NCI-H1436 treated with DMSO at 0.1 percent for 48 hours (cell line): ENCODE measurements at regions not wholly inside any gene's neighbourhood (a gene's known extent, or its start where the extent isn't known, plus 50 kb on each side); places are given as distances from the start of the nearest gene placed in this dataset.

Source experiments
- DNase-seq: peaks from one replicate; lab custom pipeline; 2025; lab: John Stamatoyannopoulos, UW

GRCh38 chr22:48853627-48854240, 973.9 kb downstream of the BRD1 start:
- no peak for DNase-seq

GRCh38 chr22:48851933-48852549, 975.6 kb downstream of the BRD1 start:
- DNase-seq, result no peak

- DNase-seq, result no peak
Measured at GRCh38 chr22:48850658-48851287, 976.9 kb downstream of the BRD1 start.

GRCh38 chr22:48849963-48850657, 977.6 kb downstream of the BRD1 start:
- DNase-seq, result no peak

GRCh38 chr22:48849219-48849912, 978.3 kb downstream of the BRD1 start:
- no peak for DNase-seq

GRCh38 chr22:48846200-48846599, 981.5 kb downstream of the BRD1 start:
- DNase-seq, result no peak

- DNase-seq, result no peak
Measured at GRCh38 chr22:48845356-48845936, 982.2 kb downstream of the BRD1 start.

DNA sequence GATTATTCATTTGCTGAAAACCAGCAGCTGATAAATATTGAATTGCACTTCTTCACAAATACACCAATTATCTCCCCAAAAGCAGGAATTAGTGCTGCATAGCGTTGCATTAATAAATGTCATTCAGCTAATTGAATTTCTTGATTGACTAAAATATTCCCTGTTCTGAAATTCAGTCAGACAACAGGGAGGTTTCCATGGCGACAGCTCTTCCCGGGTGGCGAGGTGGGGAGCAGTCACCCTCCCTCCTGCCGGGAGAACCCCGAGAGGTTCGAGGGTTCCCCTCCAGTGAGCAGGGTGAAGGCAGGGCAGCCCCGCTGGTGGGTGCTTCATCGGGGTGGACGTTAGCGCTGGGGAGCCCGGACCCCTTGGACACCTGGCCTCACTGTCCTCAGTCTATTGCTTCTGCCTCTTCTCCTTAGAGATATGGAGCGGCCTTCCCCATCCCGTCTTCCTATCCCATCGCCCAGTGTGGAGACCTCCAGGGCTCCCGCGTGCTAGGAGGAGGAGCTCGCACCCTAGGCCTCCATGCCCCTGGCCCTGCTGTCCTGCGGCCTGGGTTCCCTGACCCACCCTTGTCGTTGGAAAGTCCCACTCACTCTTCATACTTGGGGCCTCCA, 983.5 kb downstream of the BRD1 start:
- DNase-seq, result no peak

- no peak for DNase-seq
Measured at GRCh38 chr22:48843640-48844039, 984.0 kb downstream of the BRD1 start.

DNA sequence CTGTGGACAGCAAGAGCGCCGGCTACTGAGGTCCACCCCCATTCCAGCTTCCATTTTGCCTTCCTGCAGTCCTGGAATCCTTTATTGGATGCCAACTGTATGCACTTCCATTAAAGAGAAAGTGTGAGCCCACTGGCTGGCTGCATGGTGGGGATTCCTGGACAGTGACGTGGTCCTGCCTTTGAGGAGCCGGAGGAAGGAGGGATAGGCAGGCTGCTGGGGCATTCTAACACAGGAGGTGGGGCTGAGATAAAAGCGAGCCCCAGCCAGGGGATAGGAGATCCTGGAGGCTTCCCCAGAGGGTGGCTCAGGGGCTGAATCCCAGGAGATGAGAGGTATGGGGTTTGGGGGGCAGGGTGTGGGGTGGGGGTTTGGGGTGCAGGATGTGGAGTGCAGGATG, 984.7 kb downstream of the BRD1 start:
- no peak for DNase-seq

DNA sequence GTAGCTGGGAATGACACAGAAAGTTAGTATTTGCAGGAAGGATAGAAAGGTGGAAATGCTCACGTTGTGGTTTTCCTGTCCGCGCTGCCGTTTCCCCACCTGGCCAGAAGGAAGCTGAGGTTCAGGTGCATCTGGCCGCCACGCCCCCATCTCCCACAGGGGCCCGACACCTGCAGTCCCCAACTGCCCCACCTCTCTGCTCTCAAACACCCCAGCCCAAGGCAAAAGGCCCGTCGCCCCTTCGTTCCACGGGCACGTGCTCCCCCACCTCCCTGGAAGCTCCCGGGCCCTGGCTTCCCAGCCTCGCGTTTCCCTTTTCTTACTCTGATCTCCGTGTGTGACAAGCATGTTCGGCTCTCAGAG, 985.1 kb downstream of the BRD1 start:
- DNase-seq, result no peak

GRCh38 chr22:48841881-48842582, 985.6 kb downstream of the BRD1 start:
- no peak for DNase-seq

GRCh38 chr22:48840112-48840949, 987.3 kb downstream of the BRD1 start:
- no peak for DNase-seq

DNA sequence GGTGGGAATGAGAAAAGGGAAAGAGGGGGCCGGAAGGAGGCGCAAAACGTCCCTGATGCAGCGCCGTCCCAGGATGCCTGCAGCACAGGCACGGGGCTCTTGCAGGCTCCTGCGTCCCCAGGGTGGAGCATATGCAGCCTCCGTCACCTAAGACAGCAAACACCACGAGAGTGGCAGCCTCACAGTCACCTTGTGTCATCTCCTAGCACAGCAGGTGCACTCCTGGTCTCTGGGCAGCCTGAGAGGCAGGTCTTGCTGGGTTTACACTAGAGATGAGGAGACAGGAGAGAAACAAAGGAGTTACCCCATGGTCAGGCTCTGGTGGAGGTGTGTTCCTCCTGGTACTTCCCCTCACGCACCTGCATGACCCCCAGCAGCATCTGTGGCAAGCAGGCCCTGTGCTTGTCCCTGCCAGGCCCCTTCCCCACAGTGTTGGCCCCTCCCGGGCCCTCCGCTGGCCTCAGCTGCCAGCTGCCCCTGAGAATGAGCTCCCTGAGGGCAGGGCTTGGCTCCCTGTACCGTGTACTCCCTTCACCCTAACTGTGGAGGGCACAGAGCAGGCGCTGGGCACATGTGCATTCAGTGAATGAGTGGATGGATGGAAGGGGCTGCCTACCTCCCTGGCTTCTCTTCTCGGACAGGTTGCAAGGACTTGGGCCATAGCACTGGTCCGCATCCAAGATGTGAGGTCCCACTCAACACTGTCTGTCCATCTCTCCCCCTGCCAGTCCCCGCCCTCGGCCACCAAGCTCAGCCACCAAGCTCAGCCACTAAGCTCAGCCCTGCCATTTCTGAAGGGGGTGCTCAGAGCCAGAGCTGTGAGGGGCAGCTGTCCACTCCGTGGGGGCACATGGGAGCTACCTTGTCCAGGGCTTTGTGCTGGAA, 988.6 kb downstream of the BRD1 start:
- DNase-seq, result no peak

- DNase-seq, result no peak
Measured at GRCh38 chr22:48838376-48838775, 989.3 kb downstream of the BRD1 start.

GRCh38 chr22:48837341-48837935, 990.2 kb downstream of the BRD1 start:
- DNase-seq, result no peak

DNA sequence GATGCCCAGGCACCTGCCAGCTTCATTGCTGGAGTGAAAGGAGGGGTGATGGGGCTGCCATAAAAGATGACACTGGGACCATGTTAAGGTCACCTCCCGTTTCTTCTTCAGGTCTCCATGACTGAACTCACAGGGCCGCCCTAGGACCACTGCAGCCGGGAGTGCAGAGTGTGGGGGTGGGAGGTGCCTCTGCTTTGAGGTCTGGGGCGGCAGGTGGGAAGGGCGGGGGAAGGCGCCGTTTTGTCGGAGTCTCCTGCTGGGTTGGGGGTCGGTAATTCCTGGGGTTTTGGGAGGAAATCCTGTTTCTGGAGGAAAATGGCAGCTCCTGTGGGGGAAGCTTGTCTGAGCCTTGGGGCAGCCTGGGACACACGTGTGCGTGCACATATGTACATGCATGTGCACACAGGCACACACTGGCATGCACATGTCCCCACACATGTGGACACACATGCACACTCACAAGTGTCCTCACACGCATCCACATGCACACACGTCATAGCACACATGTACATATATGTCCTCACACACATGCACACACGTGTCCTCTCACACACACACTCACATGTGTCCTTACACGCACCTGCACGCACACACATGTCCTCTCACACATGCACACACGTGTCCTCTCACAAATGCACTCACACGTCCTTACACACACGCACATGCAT, 990.9 kb downstream of the BRD1 start:
- no peak for DNase-seq
